ENCODE measurements at regions not wholly inside any gene's neighbourhood (a gene's known extent, or its start where the extent isn't known, plus 50 kb on each side); places are given as distances from the start of the nearest gene placed in this dataset.

GRCh38 chr3:182725372-182726251, 67.7 kb upstream of the ATP11B start:
- no peak for DNase-seq (ENCODE audit: low spot score)

GRCh38 chr3:182726258-182727142, 66.8 kb upstream of the ATP11B start:
- DNase-seq (ENCODE audit: low spot score), result no peak

- no peak for DNase-seq (ENCODE audit: low spot score)
Measured at GRCh38 chr3:182728238-182728637, 65.1 kb upstream of the ATP11B start.

GRCh38 chr3:182729903-182730674, 63.2 kb upstream of the ATP11B start:
- DNase-seq (ENCODE audit: low spot score), result no peak

- DNase-seq (ENCODE audit: low spot score), result no peak
Measured at GRCh38 chr3:182730675-182731042, 62.6 kb upstream of the ATP11B start.

- no peak for DNase-seq (ENCODE audit: low spot score)
Measured at GRCh38 chr3:182731764-182732163, 61.5 kb upstream of the ATP11B start.

- DNase-seq (ENCODE audit: low spot score), result no peak
Measured at GRCh38 chr3:182732232-182733015, 60.9 kb upstream of the ATP11B start.

GRCh38 chr3:182735672-182736071, 57.6 kb upstream of the ATP11B start:
- no peak for DNase-seq (ENCODE audit: low spot score)

- no peak for DNase-seq (ENCODE audit: low spot score)
Measured at GRCh38 chr3:182737825-182738224, 55.5 kb upstream of the ATP11B start.

GRCh38 chr3:182738583-182739411, 54.5 kb upstream of the ATP11B start:
- DNase-seq (ENCODE audit: low spot score), result no peak

GRCh38 chr3:182739619-182740018, 53.7 kb upstream of the ATP11B start:
- no peak for DNase-seq (ENCODE audit: low spot score)

- no peak for DNase-seq (ENCODE audit: low spot score)
Measured at GRCh38 chr3:182740710-182741109, 52.6 kb upstream of the ATP11B start.

GRCh38 chr3:182741214-182741613, 52.1 kb upstream of the ATP11B start:
- no peak for DNase-seq (ENCODE audit: low spot score)

Data from left forelimb (tissue), 1 donor.